Erythroblast (primary cell): ENCODE measurements at regions not wholly inside any gene's neighbourhood (a gene's known extent, or its start where the extent isn't known, plus 50 kb on each side); places are given as distances from the start of the nearest gene placed in this dataset.

Experiments used
- GATA1 ChIP-seq: IDR thresholded peaks from 2 replicates; pipeline ENCODE4 v1.6.1; 2011; ENCODE audit warnings: low read depth, mild to moderate bottlenecking, control low read depth, low read length, moderate library complexity
- POLR2A ChIP-seq: IDR thresholded peaks from 2 replicates; pipeline ENCODE4 v1.6.1; 2011; ENCODE audit warnings: mild to moderate bottlenecking, low read length

GRCh38 chr1:90114521-90115141 lies 119.7 kb downstream of the ZNF326 start:
- TF ChIP-seq POLR2A, result no peak
- no peak for TF ChIP-seq GATA1
